ENCODE measurements at regions not wholly inside any gene's neighbourhood (a gene's known extent, or its start where the extent isn't known, plus 50 kb on each side); places are given as distances from the start of the nearest gene placed in this dataset.
"Not testable (repeated sequence)": the region's sequence is repeated elsewhere in the genome, so short reads cannot be mapped to it uniquely, and the experiment has no call there.

DNA sequence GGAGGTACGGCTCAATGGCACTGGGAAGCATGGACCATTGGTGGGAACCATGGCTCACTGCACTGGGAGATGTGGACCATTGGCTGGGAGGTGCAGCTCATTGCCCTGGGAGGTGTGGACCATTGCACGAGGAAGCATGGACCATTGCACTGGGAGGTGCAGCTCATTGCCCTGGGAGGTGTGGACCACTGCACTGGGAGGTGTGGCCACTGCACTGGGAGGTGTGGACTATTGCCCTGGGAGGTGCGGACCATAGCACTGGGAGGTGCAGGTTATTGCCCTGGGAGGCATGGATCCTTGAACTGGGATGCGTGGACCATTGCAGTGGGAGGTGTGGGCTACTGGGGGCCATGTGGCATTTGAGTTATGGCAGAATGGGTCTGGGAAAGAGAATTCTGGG, 195.4 kb upstream of the PLGLB1 start:
- not testable (repeated sequence) for TF ChIP-seq POLR2A (IDR thresholded peaks at IDR 0.05; ENCODE audit: low read length); GATA1 (IDR thresholded peaks at IDR 0.05; ENCODE audit: low read depth, low read length)
